Epithelial cell of esophagus (primary cell): ENCODE measurements at regions not wholly inside any gene's neighbourhood (a gene's known extent, or its start where the extent isn't known, plus 50 kb on each side); places are given as distances from the start of the nearest gene placed in this dataset.

Source experiments
- DNase-seq: peaks from one replicate; pipeline ENCODE4 v3.0.0; 2010; ENCODE audit warnings: low read depth
- H3K4me3 ChIP-seq: 2 replicates; pipeline ENCODE4 v1.5.1; 2011; ENCODE audit warnings: mild to moderate bottlenecking, low read length, control low read depth
- CTCF ChIP-seq: IDR thresholded peaks from 2 replicates; pipeline ENCODE4 v1.5.1; 2011; ENCODE audit warnings: low read depth, mild to moderate bottlenecking, low read length, control low read depth, inconsistent platforms; ENCODE audit not compliant: insufficient read depth; ENCODE audit errors: missing control alignments

- no peak overlapping the region for H3K4me3 ChIP-seq
- TF ChIP-seq CTCF = no peak
- no peak for DNase-seq
These were observed 1111.4 kb downstream of the CDH18 start for GRCh38 chr5:18876565-18876964.

GRCh38 chr5:18881615-18882014, 1106.4 kb downstream of the CDH18 start:
- TF ChIP-seq CTCF = no peak
- peak; percentile 45 for DNase-seq
- no peak overlapping the region for H3K4me3 ChIP-seq

- TF ChIP-seq CTCF = no peak
- H3K4me3 ChIP-seq = no peak overlapping the region
- peak; percentile 42 for DNase-seq
These were observed 1105.8 kb downstream of the CDH18 start for GRCh38 chr5:18882154-18882553.

GRCh38 chr5:18888821-18889220, 1099.2 kb downstream of the CDH18 start:
- no peak for TF ChIP-seq CTCF
- peak; percentile 17 for DNase-seq
- H3K4me3 ChIP-seq = no peak overlapping the region

GRCh38 chr5:18900644-18901043, 1087.4 kb downstream of the CDH18 start:
- H3K4me3 ChIP-seq = no peak overlapping the region
- TF ChIP-seq CTCF = no peak
- DNase-seq = no peak

- TF ChIP-seq CTCF = no peak
- no peak for DNase-seq
- H3K4me3 ChIP-seq = no peak overlapping the region
These were observed 1067.0 kb downstream of the CDH18 start for GRCh38 chr5:18920966-18921365.

GRCh38 chr5:18932081-18932480, 1055.9 kb downstream of the CDH18 start:
- H3K4me3 ChIP-seq = no peak overlapping the region
- no peak for DNase-seq
- no peak for TF ChIP-seq CTCF
